ENCODE measurements at regions not wholly inside any gene's neighbourhood (a gene's known extent, or its start where the extent isn't known, plus 50 kb on each side); places are given as distances from the start of the nearest gene placed in this dataset.

- TF ChIP-seq CTCF (IDR thresholded peaks at IDR 0.05; ENCODE audit: low read length): no peak
- TF ChIP-seq EZH2phosphoT487 (IDR thresholded peaks at IDR 0.05; ENCODE audit: low read length): no peak
- TF ChIP-seq EZH2 (optimal IDR thresholded peaks at IDR 0.05; ENCODE audit: low read depth, low read length): no peak
These were observed 116.0 kb upstream of the HMHB1 start for GRCh38 chr5:143695941-143696340.

All from MM.1S (cell line).